Keratinocyte (primary cell): ENCODE measurements at regions not wholly inside any gene's neighbourhood (a gene's known extent, or its start where the extent isn't known, plus 50 kb on each side); places are given as distances from the start of the nearest gene placed in this dataset.

Experiments
- DNase-seq: peaks from one replicate; pipeline ENCODE4 v3.0.0-alpha.2; 2011; ENCODE audit warnings: low read depth, missing footprints, low spot score
- FAIRE-seq: peaks from 2 replicates; lab custom pipeline; 2011; peaks lifted over from hg19 to GRCh38; lab: Jason Lieb, UNC
- H2AFZ ChIP-seq: 2 replicates; pipeline ENCODE4 v1.6.0; 2012; ENCODE audit warnings: low read length, control low read depth, inconsistent platforms; ENCODE audit not compliant: control insufficient read depth
- H3K27ac ChIP-seq: 2 replicates; pipeline ENCODE4 v1.5.1; 2011; ENCODE audit warnings: low read length; ENCODE audit not compliant: control insufficient read depth, insufficient read depth
- H3K27me3 ChIP-seq: 3 replicates; pipeline ENCODE4 v1.6.0; 2011; ENCODE audit warnings: low read length; ENCODE audit not compliant: control insufficient read depth, insufficient read depth; ENCODE audit errors: extremely low read depth
- H3K36me3 ChIP-seq, 2 experiments: 2 replicates in 1 of 2; 3 replicates in 1 of 2; pipeline ENCODE4 v1.5.1; 2011; ENCODE audit warnings: low read length in 2 of 2, mild to moderate bottlenecking in 1 of 2; ENCODE audit not compliant: control insufficient read depth in 2 of 2, insufficient read depth in 2 of 2; ENCODE audit errors: extremely low read depth in 1 of 2
- H3K4me1 ChIP-seq: 3 replicates; pipeline ENCODE4 v1.5.1; 2011; ENCODE audit warnings: low read length; ENCODE audit not compliant: control insufficient read depth, insufficient read depth; ENCODE audit errors: extremely low read depth
- H3K4me2 ChIP-seq: 3 replicates; pipeline ENCODE4 v1.6.0; 2011; ENCODE audit warnings: low read depth, low read length; ENCODE audit not compliant: control insufficient read depth, insufficient read depth; ENCODE audit errors: extremely low read depth
- H3K4me3 ChIP-seq, 3 experiments: fragments of 200-600 bp in 1 of 3; sonication (generic) in 1 of 3; 2 replicates in 2 of 3; 3 replicates in 1 of 3; pipeline ENCODE4 v1.5.1; 2011 to 2016; ENCODE audit warnings: low read length in 3 of 3, mild to moderate bottlenecking in 3 of 3, control low read depth in 2 of 3, inconsistent platforms in 1 of 3, low read depth in 1 of 3, mixed read lengths in 1 of 3, mixed run types in 1 of 3, moderate library complexity in 1 of 3; ENCODE audit not compliant: control insufficient read depth in 2 of 3, insufficient read depth in 2 of 3; ENCODE audit errors: extremely low read depth in 1 of 3
- H3K79me2 ChIP-seq: 2 replicates; pipeline ENCODE4 v1.6.0; 2012; ENCODE audit warnings: low read length; ENCODE audit not compliant: control insufficient read depth, insufficient read depth
- H3K9ac ChIP-seq: 3 replicates; pipeline ENCODE4 v1.6.0; 2011; ENCODE audit warnings: low read length; ENCODE audit not compliant: control insufficient read depth, insufficient read depth; ENCODE audit errors: extremely low read depth
- H3K9me1 ChIP-seq: 3 replicates; pipeline ENCODE4 v1.6.0; 2011; ENCODE audit warnings: low read length; ENCODE audit not compliant: control insufficient read depth, insufficient read depth; ENCODE audit errors: extremely low read depth
- H3K9me3 ChIP-seq: 2 replicates; pipeline ENCODE4 v1.5.1; 2012; ENCODE audit warnings: low read depth, low read length; ENCODE audit not compliant: control insufficient read depth
- H4K20me1 ChIP-seq: 3 replicates; pipeline ENCODE4 v1.6.0; 2011; ENCODE audit warnings: low read length; ENCODE audit not compliant: control insufficient read depth, insufficient read depth; ENCODE audit errors: extremely low read depth
- EZH2 ChIP-seq: IDR thresholded peaks from one replicate; pipeline ENCODE4 v1.6.1; 2012; ENCODE audit warnings: inconsistent platforms, mild to moderate bottlenecking, low read length, moderate library complexity
- dilution Hi-C: fragments of 300-500 bp; cut with MboI; formaldehyde crosslinking; loops from one replicate; pipeline ENCODE4 v1.7.0; 2020; ENCODE audit warnings: low sequenced_read_pairs; ENCODE audit not compliant: extremely low pct_ligation_motif_present
- TF ChIP-seq, protein P1 (sequence below), 3 experiments: IDR thresholded peaks in 1 of 3; conservative IDR thresholded peaks in 1 of 3; optimal IDR thresholded peaks in 1 of 3; 2 replicates in 2 of 3; 3 replicates in 1 of 3; pipeline versions ENCODE3 to v1.5.1; 2011; ENCODE audit warnings: low read length in 3 of 3, mild to moderate bottlenecking in 3 of 3, moderate library complexity in 2 of 3, control low read depth in 1 of 3, inconsistent platforms in 1 of 3; ENCODE audit not compliant: insufficient read depth in 2 of 3; ENCODE audit errors: extremely low read depth in 1 of 3

DNA sequence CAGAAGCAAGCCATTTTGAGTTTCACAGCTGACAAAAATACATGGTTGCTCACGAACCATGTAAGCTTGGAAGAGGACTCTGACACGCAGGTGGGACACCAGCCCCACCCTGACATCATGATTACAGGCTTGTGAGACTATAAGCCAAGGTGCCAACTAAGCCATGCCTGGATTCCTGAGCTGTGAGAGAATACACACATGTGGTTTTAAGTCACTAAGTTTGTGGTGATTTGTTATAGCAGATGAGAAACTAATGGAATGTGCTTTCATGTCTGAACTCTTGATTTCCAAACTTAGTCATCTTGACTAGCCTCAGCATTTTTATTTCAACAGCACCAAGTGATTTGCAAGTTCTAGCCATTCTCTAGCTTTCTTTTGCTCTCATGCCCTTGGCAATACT is 676.1 kb upstream of the CELF4 start:
- H3K9me3 ChIP-seq, result no peaks in the 10 kb centered on the region
- H3K4me3 ChIP-seq, result no peak overlapping the region
- TF ChIP-seq, protein P1, sequence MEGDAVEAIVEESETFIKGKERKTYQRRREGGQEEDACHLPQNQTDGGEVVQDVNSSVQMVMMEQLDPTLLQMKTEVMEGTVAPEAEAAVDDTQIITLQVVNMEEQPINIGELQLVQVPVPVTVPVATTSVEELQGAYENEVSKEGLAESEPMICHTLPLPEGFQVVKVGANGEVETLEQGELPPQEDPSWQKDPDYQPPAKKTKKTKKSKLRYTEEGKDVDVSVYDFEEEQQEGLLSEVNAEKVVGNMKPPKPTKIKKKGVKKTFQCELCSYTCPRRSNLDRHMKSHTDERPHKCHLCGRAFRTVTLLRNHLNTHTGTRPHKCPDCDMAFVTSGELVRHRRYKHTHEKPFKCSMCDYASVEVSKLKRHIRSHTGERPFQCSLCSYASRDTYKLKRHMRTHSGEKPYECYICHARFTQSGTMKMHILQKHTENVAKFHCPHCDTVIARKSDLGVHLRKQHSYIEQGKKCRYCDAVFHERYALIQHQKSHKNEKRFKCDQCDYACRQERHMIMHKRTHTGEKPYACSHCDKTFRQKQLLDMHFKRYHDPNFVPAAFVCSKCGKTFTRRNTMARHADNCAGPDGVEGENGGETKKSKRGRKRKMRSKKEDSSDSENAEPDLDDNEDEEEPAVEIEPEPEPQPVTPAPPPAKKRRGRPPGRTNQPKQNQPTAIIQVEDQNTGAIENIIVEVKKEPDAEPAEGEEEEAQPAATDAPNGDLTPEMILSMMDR (optimal IDR thresholded peaks at IDR 0.05 in 1 of 3, IDR thresholded peaks at IDR 0.05 in 1 of 3, conservative IDR thresholded peaks at IDR 0.05 in 1 of 3; ENCODE audit: extremely low read depth in 1 of 3, insufficient read depth in 2 of 3, low read length in 3 of 3), result no peak
- no peaks in the 10 kb centered on the region for H4K20me1 ChIP-seq
- H3K36me3 ChIP-seq, result no peaks in the 10 kb centered on the region
- no peaks in the 10 kb centered on the region for H3K9me1 ChIP-seq
- DNase-seq, result peak; percentile 90
- FAIRE-seq, result peak; percentile 99
- dilution Hi-C loops, result no loop called here
- H3K4me1 ChIP-seq, result peaks cover 32% of the 10 kb centered on the region
- no peaks in the 10 kb centered on the region for H3K79me2 ChIP-seq
- no peak overlapping the region for H2AFZ ChIP-seq
- H3K27ac ChIP-seq, result peak overlapping the region; percentile 75
- no peaks in the 10 kb centered on the region for H3K27me3 ChIP-seq
- H3K9ac ChIP-seq, result no peak overlapping the region
- peak overlapping the region; percentile 11 for H3K4me2 ChIP-seq

DNA sequence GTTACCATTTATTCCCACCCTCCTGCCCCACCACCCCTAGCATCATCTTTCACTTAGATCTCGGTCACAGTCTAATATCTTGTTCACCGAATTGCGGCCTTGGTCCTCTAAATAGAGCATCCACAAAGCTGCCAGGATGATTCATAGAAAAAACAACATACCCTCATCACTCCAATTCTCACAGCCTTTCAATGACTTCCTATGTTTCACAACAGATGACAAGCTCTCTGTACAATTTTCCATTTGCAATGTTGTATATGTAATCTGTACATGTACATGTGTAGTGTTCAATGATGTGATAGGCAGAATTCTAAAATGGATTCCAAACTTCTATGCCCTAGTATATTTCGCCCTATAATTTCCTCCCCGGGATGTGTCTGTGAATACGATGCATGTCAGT is 675.6 kb upstream of the CELF4 start:
- Histone ChIP-seq H3K27me3 (no peaks in the 10 kb centered on the region), H3K4me3 (no peak overlapping the region), H3K4me1 (peaks cover 32% of the 10 kb centered on the region), H3K36me3 (no peaks in the 10 kb centered on the region), H3K9me1 (no peaks in the 10 kb centered on the region), H3K27ac (peak overlapping the region; percentile 75), H3K9ac (no peak overlapping the region), H3K9me3 (no peaks in the 10 kb centered on the region), H3K4me2 (peak overlapping the region; percentile 11), H4K20me1 (no peaks in the 10 kb centered on the region), H2AFZ (no peak overlapping the region), H3K79me2 (no peaks in the 10 kb centered on the region)
- dilution Hi-C loops, result no loop called here
- no peak for TF ChIP-seq EZH2
- no peak for DNase-seq
- peak; percentile 75 for FAIRE-seq

DNA sequence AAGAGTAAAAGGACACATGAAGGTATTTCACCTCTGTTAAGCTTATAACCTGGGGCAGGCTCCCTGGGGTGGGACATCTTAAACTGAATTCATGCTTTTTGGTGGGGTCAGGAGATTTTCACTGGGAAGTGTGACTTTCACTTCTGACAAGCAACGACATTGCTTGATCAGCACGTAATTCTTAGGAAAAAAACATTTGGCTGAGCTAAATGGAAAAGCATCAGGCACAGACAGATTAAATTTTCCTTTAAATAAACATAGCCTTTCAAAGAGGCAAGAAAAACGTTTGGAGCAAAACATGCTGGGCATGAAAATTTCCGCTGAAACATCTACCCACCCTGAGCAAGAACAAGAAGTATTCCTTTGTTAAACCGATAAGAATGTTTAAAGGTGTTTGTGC is 674.0 kb upstream of the CELF4 start:
- no peak for TF ChIP-seq EZH2
- TF ChIP-seq, protein P1 (optimal IDR thresholded peaks at IDR 0.05 in 1 of 3, IDR thresholded peaks at IDR 0.05 in 1 of 3, conservative IDR thresholded peaks at IDR 0.05 in 1 of 3; ENCODE audit: extremely low read depth in 1 of 3, insufficient read depth in 2 of 3, low read length in 3 of 3), result no peak
- dilution Hi-C loops, result no loop called here
- H3K9ac ChIP-seq, result no peak overlapping the region
- no peaks in the 10 kb centered on the region for H3K9me1 ChIP-seq
- no peak overlapping the region for H3K4me3 ChIP-seq
- no peaks in the 10 kb centered on the region for H3K9me3 ChIP-seq
- H3K4me1 ChIP-seq, result peaks cover 32% of the 10 kb centered on the region
- H3K4me2 ChIP-seq, result peak overlapping the region; percentile 47
- H3K27me3 ChIP-seq, result no peaks in the 10 kb centered on the region
- H3K36me3 ChIP-seq, result no peaks in the 10 kb centered on the region
- H2AFZ ChIP-seq, result peak overlapping the region; percentile 73
- H3K27ac ChIP-seq, result no peak overlapping the region
- H3K79me2 ChIP-seq, result no peaks in the 10 kb centered on the region
- FAIRE-seq, result no peak
- no peaks in the 10 kb centered on the region for H4K20me1 ChIP-seq
- no peak for DNase-seq
